Pulmonary artery endothelial cell (primary cell): ENCODE measurements at regions not wholly inside any gene's neighbourhood (a gene's known extent, or its start where the extent isn't known, plus 50 kb on each side); places are given as distances from the start of the nearest gene placed in this dataset.
"Not testable (repeated sequence)": the region's sequence is repeated elsewhere in the genome, so short reads cannot be mapped to it uniquely, and the experiment has no call there.

Experiments
- DNase-seq: peaks from one replicate; pipeline ENCODE4 v3.0.0-alpha.2; 2011; ENCODE audit warnings: low read depth, low spot score

DNA sequence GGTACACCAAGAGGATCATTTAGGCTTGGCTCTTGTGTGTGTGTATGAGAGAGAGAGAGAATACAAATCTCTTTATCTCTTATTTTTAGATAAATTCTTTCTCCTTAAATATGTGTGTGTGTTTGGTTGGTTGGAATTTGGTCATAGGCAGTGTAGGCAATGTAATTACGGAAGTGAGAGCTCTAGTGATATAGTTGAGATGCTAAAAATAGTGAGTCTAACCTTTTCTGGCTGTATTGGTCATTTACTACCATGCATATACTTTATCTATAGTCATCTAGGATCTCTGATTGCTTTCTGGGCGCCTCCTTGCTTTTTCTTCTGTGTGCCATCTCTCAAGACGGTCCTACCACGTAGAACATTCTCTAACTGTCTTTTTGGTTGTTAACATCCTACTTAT lies 250.2 kb downstream of the NUF2 start:
- no peak for DNase-seq

- no peak for DNase-seq
These were observed 252.4 kb downstream of the NUF2 start for GRCh38 chr1:163574119-163574518.

DNA sequence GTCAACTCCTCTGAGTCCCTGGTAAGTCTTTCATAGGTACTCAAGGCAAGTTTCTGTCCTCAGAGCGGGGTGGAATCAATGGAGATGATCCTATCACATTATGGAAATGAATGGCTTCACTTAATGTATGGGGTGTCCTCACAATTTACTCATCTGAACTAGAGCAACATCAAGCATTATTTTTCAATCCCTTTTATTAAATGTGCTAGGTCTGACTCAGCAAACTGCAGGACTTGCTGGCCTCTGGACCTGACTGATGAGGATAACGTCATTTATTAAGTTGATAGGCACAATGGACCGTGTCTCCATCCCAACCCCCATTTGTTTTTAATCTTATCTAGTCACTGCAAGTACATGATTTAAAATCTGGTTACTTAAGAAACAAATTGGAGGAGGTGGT lies 259.2 kb downstream of the NUF2 start:
- no peak for DNase-seq

DNA sequence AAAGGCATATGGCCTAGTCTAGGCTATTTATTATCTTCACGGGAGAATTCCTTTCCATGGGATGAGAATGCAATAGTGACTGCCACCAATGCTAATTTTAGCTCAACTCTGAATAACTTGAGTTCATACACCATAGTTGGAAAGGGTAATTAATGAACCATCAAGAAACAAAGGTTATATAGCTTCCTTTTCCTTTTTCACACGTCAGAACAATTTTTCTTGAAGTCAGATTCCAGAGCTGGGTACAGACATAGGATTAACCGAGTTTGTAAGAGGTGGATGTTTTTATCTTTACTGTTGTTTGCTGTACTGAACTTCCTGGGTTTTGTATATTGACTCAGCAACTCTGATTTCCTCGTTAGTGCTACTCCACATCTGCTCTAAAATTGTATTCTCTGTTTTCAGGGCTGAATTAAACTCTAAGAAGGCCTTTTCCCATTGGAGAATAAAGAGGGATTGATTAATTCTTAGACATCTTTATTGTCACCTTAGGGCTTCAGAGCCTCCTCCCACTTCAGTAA lies 262.0 kb downstream of the NUF2 start:
- DNase-seq: no peak

DNA sequence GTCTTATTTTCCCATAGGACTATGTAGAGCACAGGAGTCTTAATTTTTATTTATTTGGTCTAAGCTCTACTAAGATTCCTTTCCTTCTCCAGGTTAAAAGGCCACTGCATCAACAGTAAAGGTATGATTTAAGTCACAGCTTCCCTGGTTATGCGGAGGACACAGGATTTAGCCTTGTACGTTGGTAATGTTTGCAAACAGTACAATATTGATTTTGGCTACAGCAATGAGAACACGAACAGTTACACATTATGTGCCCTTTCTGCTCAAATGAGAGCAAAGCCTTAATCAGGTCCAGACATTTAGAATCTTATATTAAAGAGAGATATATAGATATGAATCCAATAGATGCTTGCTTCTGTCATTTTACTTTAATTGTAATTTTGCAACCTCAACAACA lies 264.0 kb downstream of the NUF2 start:
- no peak for DNase-seq

- DNase-seq: no peak
These were observed 267.0 kb downstream of the NUF2 start for GRCh38 chr1:163588796-163589195.

- DNase-seq: no peak
These were observed 268.0 kb downstream of the NUF2 start for GRCh38 chr1:163589735-163590134.

- not testable (repeated sequence) for DNase-seq
These were observed 269.4 kb downstream of the NUF2 start for GRCh38 chr1:163591131-163591530.

- not testable (repeated sequence) for DNase-seq
These were observed 270.9 kb downstream of the NUF2 start for GRCh38 chr1:163592623-163593022.

DNA sequence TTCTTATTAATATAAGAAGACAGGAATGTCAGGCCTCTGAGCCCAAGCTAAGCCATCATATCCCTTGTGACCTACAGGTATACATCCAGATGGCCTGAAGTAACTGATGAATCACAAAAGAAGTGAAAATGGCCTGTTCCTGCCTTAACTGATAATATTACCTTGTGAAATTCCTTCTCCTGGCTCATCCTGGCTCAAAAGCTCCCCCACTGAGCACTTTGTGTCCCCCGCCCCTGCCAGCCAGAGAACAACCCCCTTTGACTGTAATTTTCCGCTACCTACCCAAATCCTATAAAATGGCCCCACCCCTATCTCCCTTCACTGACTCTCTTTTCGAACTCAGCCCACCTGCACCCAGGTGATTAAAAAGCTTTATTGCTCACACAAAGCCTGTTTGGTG lies 274.4 kb downstream of the NUF2 start:
- not testable (repeated sequence) for DNase-seq

- no peak for DNase-seq
These were observed 274.9 kb downstream of the NUF2 start for GRCh38 chr1:163596541-163597258.

DNA sequence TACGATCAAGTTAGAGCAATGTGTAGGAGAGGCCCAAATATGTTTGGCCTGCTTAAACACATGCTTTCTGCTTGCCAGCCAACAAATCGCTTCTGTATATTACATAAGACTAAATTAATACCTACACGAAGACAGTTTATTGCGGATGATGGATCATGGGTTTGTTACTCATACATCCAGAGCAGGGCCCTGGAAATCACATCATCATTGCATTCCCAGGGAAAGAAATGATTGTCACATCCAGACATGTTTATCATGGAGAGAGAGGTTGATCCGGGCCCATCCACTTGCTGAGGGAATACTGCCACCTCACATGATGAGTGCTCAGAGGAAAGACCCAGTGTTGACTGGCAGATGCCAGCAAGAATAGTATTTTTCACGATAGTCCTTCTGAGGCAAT lies 282.6 kb downstream of the NUF2 start:
- DNase-seq: no peak

DNA sequence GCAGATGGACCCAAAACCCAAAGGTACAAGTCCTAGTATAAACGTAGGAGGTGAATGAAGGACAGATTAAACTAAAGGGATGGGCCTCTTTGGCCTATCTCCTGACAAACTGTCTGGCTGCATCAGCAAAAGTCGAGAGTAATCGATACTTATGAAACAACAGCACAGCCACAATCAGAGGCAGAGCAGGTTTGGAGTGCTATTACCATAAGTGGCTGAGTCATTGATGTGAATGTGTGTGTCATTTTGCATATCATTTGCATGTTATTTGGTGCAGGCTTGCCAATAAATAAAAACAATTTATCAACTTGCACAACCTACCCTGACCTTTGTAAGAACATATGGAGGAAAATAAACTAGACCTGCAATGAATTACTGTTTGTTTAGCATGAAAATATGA lies 283.1 kb downstream of the NUF2 start:
- DNase-seq: no peak

- no peak for DNase-seq
These were observed 287.2 kb downstream of the NUF2 start for GRCh38 chr1:163608979-163609378.

DNA sequence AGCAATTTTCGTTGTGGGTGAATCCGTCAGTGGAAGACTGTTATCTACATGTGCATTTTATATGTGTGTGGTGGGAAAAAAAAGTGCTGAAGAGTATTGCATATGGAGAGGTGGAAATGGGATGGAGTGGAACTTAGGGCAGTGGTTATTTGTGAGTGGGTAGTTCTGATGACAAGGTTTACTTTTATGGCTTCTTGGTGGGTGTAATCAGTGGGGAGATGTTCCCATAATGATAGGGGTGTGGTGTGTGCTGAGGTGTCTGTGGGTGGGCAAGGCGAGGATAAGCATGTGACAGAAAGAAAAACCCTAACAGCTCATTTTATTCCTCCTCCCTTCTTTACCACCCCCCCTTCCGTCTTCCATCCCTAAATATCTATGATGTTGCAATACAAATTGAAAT lies 288.1 kb downstream of the NUF2 start:
- no peak for DNase-seq

DNA sequence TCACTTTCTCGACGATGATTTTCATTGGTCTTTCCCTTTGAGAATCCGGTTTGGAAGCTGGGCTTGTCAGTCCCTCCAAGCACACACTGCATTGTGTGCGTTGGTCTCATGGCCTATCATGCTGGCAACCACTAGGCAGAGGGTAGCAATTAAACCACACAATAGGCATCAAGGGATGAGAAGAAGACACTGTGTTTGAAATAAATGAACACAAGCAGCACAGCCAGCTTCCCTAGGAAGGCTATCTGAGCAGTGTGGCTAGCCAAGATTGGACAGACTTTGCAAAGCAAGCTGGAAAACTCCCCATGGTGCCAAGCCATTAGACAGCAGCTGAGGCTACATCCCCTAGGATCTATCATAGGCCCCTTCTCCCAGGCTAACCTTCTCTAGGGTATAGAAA lies 288.7 kb downstream of the NUF2 start:
- DNase-seq: no peak

DNA sequence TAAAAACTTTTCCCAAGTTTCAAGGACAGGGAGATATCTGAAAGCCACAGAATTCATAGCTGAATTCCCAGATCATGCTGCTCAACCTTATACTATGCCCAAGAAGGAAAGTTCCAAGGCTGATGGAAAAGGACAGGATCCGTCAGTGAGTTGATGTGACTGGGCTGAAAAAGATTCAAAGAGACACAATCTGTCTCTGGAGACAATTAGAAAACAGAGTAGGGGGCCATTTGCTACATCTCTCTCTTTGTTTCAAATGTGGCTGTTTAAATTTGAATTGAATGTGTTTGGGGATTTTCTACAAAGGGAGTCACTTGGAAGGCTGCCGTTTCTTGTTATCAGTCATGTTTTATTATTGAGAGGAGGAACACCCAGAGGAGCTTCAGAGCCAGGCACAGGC lies 292.6 kb downstream of the NUF2 start:
- DNase-seq: no peak

DNA sequence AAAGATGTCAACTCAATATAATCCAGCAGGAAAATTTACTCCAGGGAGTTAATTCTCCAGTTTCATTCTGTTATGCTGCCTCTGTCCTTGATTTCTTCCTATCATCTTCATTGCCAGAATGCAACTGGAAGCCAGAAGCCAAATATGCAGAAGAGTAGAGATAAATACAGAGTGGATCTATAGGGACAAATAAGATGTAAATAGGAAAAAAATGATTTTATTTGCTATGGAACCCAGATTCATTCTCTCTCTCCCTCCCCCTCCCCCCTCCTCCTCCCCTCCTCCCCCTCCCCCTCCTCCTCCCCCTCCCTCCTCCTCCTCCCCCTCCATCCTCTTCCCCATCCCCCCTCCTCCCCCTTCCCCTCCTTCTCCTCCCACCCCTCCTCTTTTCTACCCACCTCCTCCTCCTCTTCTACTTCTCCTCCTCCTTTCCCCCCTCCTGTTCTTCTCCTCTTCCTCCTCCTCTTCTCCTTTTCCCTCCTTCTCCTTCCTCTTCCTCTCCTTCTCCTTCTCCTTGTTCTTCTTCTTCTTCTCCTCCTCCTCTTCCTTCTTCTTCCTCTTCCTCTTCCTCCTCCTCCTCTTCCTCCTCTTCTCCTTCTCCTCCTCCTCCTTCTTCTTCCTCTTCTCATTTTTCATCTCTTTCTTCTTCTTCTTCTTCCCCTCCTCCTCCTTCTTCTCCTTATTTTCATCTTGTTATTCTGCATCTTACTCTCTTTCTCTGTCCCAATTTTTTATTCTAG lies 306.4 kb downstream of the NUF2 start:
- no peak for DNase-seq

DNA sequence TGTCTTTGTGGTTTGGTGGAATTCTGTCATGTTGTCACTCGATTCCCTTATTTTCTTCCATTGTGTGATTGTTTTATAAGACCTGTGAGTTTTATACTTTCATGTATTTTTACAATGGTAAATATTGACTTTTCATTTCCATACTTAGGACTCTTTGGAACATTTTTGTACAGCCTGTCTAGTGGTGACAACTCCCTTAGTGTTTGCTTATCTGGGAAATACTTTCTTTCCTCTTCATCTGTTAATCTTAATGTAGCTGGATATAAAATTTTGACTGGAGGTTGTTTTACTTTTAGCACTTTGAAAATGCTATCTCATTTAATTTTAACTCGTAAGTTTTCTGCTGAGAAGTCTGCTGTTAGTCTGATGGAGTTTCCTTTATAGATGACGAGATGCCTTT lies 310.5 kb downstream of the NUF2 start:
- DNase-seq: no peak

GRCh38 chr1:163633366-163633765 lies 311.6 kb downstream of the NUF2 start:
- no peak for DNase-seq

DNA sequence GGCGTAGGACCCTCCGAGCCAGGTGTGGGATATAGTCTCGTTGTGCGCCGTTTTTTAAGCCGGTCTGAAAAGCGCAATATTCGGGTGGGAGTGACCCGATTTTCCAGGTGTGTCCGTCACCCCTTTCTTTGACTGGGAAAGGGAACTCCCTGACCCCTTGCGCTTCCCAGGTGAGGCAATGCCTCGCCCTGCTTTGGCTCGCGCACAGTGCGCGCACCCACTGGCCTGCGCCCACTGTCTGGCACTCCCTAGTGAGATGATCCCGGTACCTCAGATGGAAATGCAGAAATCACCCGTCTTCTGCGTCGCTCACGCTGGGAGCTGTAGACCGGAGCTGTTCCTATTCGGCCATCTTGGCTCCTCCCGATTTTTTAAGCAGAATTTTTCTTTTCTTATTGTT lies 323.9 kb downstream of the NUF2 start:
- not testable (repeated sequence) for DNase-seq

- DNase-seq: no peak
These were observed 328.9 kb downstream of the NUF2 start for GRCh38 chr1:163650624-163651023.

DNA sequence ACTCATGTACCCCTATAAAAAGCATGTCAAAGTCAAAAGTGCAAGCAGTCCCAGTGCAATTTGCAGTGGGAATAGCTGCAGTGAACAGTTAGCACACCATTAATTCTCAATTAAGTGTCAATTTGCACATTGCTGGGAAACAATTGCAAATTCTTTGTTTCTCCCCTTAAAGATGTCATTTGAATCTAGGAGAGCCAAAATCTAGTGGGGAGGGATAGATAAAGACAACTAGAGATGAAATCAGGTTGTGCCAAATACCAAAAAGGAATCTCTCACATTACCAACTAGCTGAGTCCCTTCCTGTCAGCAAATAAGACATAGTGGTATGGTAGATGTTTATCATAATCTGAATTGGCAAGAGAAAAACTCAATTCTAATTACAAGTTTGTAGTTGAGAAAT lies 330.7 kb downstream of the NUF2 start:
- DNase-seq: no peak
